LNCAP (cell line): ENCODE measurements at regions not wholly inside any gene's neighbourhood (a gene's known extent, or its start where the extent isn't known, plus 50 kb on each side); places are given as distances from the start of the nearest gene placed in this dataset.

ENCODE experiments used
- CTCF ChIP-seq: fragments of 450-650 bp; IDR thresholded peaks from 2 replicates; pipeline ENCODE4 v1.5.1; 2017; ENCODE audit warnings: mild to moderate bottlenecking

- TF ChIP-seq CTCF, result no peak
Measured at GRCh38 chr6:74128536-74128935, 432.5 kb downstream of the CD109 start.

DNA sequence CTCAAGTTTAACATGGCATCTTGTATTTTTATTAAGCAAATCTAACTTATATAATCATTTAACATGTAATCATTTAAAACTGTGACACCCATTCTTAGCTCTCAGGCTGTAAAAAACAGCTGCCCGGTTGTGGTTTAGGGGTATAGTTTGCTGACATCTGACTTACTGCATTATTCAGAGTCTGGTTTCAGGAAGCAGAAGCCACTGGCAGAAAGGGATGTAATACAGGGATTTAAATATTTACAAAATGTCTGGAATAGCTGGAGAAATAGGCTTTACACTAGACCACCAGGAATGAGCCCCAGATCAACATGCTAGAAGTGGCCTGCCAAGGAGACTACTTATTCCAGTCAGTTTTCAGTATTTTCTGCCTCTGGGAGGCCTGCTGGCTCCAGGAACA, 421.1 kb downstream of the CD109 start:
- TF ChIP-seq CTCF, result no peak

GRCh38 chr6:74115674-74116073, 419.7 kb downstream of the CD109 start:
- no peak for TF ChIP-seq CTCF

DNA sequence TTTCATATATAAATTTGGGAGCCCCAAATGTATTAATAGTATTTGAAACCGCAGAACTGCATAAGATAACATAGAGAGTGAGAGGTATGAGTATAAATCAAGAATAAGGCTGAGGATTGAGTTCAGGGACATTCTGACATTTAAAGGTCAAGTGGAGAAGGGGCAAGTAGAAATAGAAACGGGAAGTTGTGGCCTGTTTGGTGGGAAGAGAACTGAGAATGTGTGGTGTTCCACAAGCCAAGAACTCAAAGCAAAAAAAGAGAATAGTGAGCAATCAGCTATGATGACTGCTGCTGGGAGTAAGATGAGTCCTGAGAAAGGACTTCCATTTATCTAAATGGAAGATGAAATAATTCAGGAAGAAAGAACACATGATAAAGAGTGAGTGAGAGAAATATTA, 418.4 kb downstream of the CD109 start:
- TF ChIP-seq CTCF, result no peak

DNA sequence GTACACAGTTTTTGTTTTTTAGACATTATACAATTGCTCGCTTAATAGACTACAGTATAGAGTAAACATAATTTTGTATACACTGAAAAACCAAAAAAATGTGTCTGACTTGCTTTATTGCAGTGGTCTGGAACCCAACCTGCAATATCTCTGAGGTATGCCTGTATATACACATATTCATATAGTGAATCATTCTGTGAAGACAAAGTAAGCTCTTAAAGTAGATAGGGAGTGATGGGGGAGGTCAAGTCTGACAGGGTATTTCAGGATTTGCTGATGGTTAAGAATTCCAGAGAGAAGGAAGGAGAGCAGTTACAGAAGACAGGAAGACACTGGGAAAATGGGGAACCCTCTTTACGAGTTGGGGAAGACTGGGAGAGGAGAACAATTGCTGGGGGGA, 417.9 kb downstream of the CD109 start:
- TF ChIP-seq CTCF, result no peak

DNA sequence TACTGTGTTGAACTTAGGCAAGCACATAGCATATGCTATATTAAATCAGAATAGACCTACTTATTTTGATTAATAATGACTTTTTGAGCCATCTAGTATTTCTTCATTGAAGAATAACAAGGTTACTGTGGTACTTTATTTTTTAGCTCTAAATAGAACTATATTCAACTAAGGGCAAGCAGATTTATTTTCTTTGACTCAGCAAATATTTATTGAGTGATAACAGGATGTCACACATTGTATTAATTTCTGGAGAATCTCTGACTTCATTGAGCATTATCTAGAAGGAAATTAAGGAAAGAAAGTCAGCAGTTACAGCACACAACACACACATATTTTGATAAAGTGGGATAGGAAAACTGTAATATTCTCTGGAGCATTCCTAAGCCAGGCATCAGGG, 407.4 kb downstream of the CD109 start:
- TF ChIP-seq CTCF, result no peak

DNA sequence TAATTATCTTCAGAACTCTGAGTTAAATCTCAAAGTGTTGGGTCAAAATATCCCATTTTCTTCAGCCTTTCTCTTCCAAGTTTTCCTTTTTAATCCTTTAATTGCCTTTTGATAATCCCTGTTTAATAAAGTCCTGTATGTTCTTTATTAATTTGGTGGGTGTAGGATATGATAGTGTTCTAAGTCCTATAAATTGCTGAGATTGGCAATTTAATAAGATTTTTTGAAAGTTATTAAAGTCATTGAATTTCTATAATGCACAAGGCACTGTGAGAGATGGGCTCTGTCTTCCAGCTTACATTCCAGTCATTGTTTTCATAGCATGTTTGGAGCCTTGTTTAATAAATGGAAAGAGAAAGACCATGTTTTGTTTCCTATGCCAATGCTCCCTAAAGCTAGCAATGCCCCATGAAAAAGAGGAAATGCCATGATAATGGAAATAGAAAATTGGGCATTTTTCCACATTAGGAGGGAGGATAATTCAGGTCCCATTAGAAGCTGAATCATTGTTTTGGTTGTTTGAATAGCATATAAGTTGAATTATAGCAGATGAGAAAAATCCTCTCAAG, 404.8 kb downstream of the CD109 start:
- no peak for TF ChIP-seq CTCF

DNA sequence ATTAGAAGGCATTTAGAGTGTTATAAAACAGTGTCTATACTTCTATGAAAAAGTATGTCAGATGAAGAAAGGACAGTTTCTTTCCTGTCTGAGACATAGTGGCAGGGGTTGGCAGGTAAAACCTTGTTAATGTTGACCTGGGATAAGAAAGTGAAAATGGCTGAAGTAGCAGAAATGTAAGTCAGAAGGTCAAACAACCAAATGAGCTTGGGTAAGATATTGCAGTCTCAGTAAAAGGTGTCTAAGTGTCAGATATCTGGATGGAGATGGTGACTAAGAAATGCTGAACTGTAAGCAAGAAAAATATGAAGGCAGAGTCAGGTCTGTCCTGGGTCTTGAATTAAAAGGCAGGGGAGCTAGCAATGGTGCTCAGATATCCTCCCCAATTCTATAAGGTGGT, 400.3 kb downstream of the CD109 start:
- no peak for TF ChIP-seq CTCF
